H1 (cell line): ENCODE measurements at regions not wholly inside any gene's neighbourhood (a gene's known extent, or its start where the extent isn't known, plus 50 kb on each side); places are given as distances from the start of the nearest gene placed in this dataset.

Experiments used
- CTCF ChIA-PET: fragments of 300-600 bp; sonication (Branson Sonifier 250); formaldehyde crosslinking; loops from one replicate; lab custom pipeline; 2021; ENCODE audit not compliant: partially characterized antibody; lab: Charles Lee
- POLR2A ChIA-PET: fragments of 300-600 bp; sonication (Branson Sonifier 250); formaldehyde crosslinking; loops from one replicate; lab custom pipeline; 2021; ENCODE audit warnings: inconsistent platforms; ENCODE audit not compliant: partially characterized antibody; lab: Charles Lee
- DNase-seq, 2 experiments: peaks; one replicate each; pipeline versions ENCODE4 v3.0.0 to v3.0.0-alpha.2; 2010 to 2022; ENCODE audit warnings: low spot score in 2 of 2, low read depth in 1 of 2, mixed read lengths in 1 of 2
- FAIRE-seq: peaks from 2 replicates; lab custom pipeline; 2011; peaks lifted over from hg19 to GRCh38; lab: Jason Lieb, UNC
- H2AFZ ChIP-seq: 2 replicates; pipeline ENCODE4 v1.8.1; 2012; ENCODE audit warnings: low read length, inconsistent platforms
- H2AK5ac ChIP-seq: 2 replicates; pipeline ENCODE4 v1.6.1; 2013; ENCODE audit warnings: low read depth, low read length
- H2BK120ac ChIP-seq: replicated peaks from 2 replicates; pipeline ENCODE3; 2013; ENCODE audit warnings: low read depth, low read length, inconsistent platforms
- H2BK12ac ChIP-seq: 2 replicates; pipeline ENCODE4 v1.6.1; 2013; ENCODE audit warnings: low read depth, low read length
- H2BK15ac ChIP-seq: 2 replicates; pipeline ENCODE4 v1.6.1; 2013; ENCODE audit warnings: low read length
- H2BK20ac ChIP-seq: 2 replicates; pipeline ENCODE4 v1.6.1; 2013; ENCODE audit warnings: low read length
- H2BK5ac ChIP-seq: 2 replicates; pipeline ENCODE4 v1.6.1; 2013; ENCODE audit warnings: low read depth, low read length
- H3K14ac ChIP-seq: 2 replicates; pipeline ENCODE4 v1.6.1; 2013; ENCODE audit warnings: inconsistent platforms; ENCODE audit not compliant: insufficient read length
- H3K18ac ChIP-seq: 2 replicates; pipeline ENCODE4 v1.6.1; 2013; ENCODE audit warnings: low read length; ENCODE audit errors: extremely low read depth
- H3K23ac ChIP-seq: 2 replicates; pipeline ENCODE4 v1.6.1; 2013; ENCODE audit warnings: inconsistent platforms; ENCODE audit not compliant: insufficient read length
- H3K23me2 ChIP-seq: 2 replicates; pipeline ENCODE4 v1.6.1; 2013; ENCODE audit warnings: low read depth, low read length
- H3K27ac ChIP-seq: 2 replicates; pipeline ENCODE4 v1.6.1; 2011; ENCODE audit warnings: low read depth, low read length, inconsistent platforms
- H3K27me3 ChIP-seq, 4 experiments: replicated peaks in 1 of 4; 1 replicate in 1 of 4; 2 replicates in 3 of 4; pipeline versions ENCODE4 v1.6.1 to v1.8.1; 2011 to 2013; ENCODE audit warnings: low read length in 3 of 4, mild to moderate bottlenecking in 3 of 4, inconsistent platforms in 2 of 4, mixed read lengths in 2 of 4, moderate library complexity in 1 of 4; ENCODE audit not compliant: control insufficient read depth in 3 of 4, insufficient read depth in 3 of 4; ENCODE audit errors: extremely low read depth in 1 of 4
- H3K36me3 ChIP-seq, 4 experiments: 2 replicates each; pipeline versions ENCODE4 v1.6.1 to v1.8.1; 2011 to 2013; ENCODE audit warnings: mild to moderate bottlenecking in 4 of 4, low read length in 3 of 4, moderate library complexity in 2 of 4, control low read depth in 1 of 4, inconsistent platforms in 1 of 4; ENCODE audit not compliant: insufficient read depth in 4 of 4, control insufficient read depth in 2 of 4
- H3K4ac ChIP-seq: replicated peaks from 2 replicates; pipeline ENCODE3; 2013; ENCODE audit warnings: low read length, low read depth, mixed read lengths, inconsistent platforms; ENCODE audit not compliant: insufficient read length
- H3K4me1 ChIP-seq, 4 experiments: replicated peaks in 1 of 4; 1 replicate in 1 of 4; 2 replicates in 3 of 4; pipeline versions ENCODE4 v1.6.1 to v1.8.1; 2011 to 2013; ENCODE audit warnings: low read length in 3 of 4, inconsistent platforms in 2 of 4, mixed read lengths in 1 of 4; ENCODE audit not compliant: insufficient read depth in 4 of 4, control insufficient read depth in 3 of 4
- H3K4me2 ChIP-seq, 2 experiments: 2 replicates each; pipeline versions ENCODE4 v1.6.1 to v1.8.1; 2011 to 2013; ENCODE audit warnings: low read depth in 2 of 2, low read length in 2 of 2, control low read depth in 1 of 2, inconsistent platforms in 1 of 2, mild to moderate bottlenecking in 1 of 2; ENCODE audit not compliant: insufficient read depth in 1 of 2
- H3K4me3 ChIP-seq, 4 experiments: fragments of 200-600, 300-600 bp in 1 of 4; sonication (generic), shearing (Covaris generic), sonication (Bioruptor Twin) in 1 of 4; 2 replicates each; pipeline versions ENCODE4 v1.5.1 to v1.8.1; 2011 to 2016; ENCODE audit warnings: low read length in 4 of 4, low read depth in 3 of 4, control low read depth in 2 of 4, inconsistent platforms in 2 of 4, mild to moderate bottlenecking in 2 of 4, mixed read lengths in 1 of 4, moderate library complexity in 1 of 4; ENCODE audit not compliant: insufficient read depth in 2 of 4; ENCODE audit errors: extremely low read depth in 1 of 4
- H3K56ac ChIP-seq: replicated peaks from 2 replicates; pipeline ENCODE3; 2013; ENCODE audit warnings: low read depth, mild to moderate bottlenecking, mixed read lengths, low read length, inconsistent platforms; ENCODE audit not compliant: insufficient read length
- H3K79me1 ChIP-seq: 2 replicates; pipeline ENCODE4 v1.6.1; 2013; ENCODE audit warnings: low read depth, low read length, control low read depth
- H3K79me2 ChIP-seq, 2 experiments: 2 replicates each; pipeline versions ENCODE4 v1.6.1 to v1.8.1; 2012 to 2013; ENCODE audit warnings: low read length in 2 of 2, mild to moderate bottlenecking in 2 of 2, inconsistent platforms in 1 of 2; ENCODE audit not compliant: insufficient read depth in 2 of 2, control insufficient read depth in 1 of 2
- H3K9ac ChIP-seq, 4 experiments: replicated peaks in 1 of 4; 1 replicate in 1 of 4; 2 replicates in 3 of 4; pipeline versions ENCODE4 v1.6.1 to v1.8.1; 2011 to 2013; ENCODE audit warnings: low read depth in 3 of 4, low read length in 3 of 4, control low read depth in 2 of 4, mild to moderate bottlenecking in 2 of 4, moderate library complexity in 2 of 4, inconsistent platforms in 1 of 4; ENCODE audit errors: extremely low read depth in 1 of 4
- H3K9me3 ChIP-seq, 2 experiments: 2 replicates each; pipeline versions ENCODE4 v1.6.1 to v1.8.1; 2012 to 2013; ENCODE audit warnings: mild to moderate bottlenecking in 2 of 2, moderate library complexity in 2 of 2, control low read depth in 1 of 2, inconsistent platforms in 1 of 2, low read depth in 1 of 2, low read length in 1 of 2, mixed read lengths in 1 of 2; ENCODE audit not compliant: insufficient read depth in 2 of 2
- H4K20me1 ChIP-seq, 2 experiments: replicated peaks in 1 of 2; 2 replicates each; pipeline versions ENCODE3 to v1.8.1; 2011 to 2013; ENCODE audit warnings: inconsistent platforms in 2 of 2, low read length in 2 of 2, mild to moderate bottlenecking in 1 of 2; ENCODE audit not compliant: insufficient read depth in 2 of 2, control insufficient read depth in 1 of 2
- H4K5ac ChIP-seq: 2 replicates; pipeline ENCODE4 v1.6.1; 2013; ENCODE audit warnings: low read length, low read depth, mixed read lengths, inconsistent platforms; ENCODE audit not compliant: insufficient read length
- H4K8ac ChIP-seq: 2 replicates; pipeline ENCODE4 v1.8.0; 2013; ENCODE audit warnings: mild to moderate bottlenecking, moderate library complexity, low read length, inconsistent platforms; ENCODE audit not compliant: insufficient read depth; ENCODE audit errors: extremely low read depth
- H4K91ac ChIP-seq: replicated peaks from 2 replicates; pipeline ENCODE3; 2013; ENCODE audit warnings: low read length, mixed read lengths, inconsistent platforms; ENCODE audit not compliant: insufficient read length
- CHD1 ChIP-seq: IDR thresholded peaks from 2 replicates; pipeline ENCODE4 v1.6.1; 2012; ENCODE audit warnings: low read depth, low read length, improper control_type of control experiment
- GABPA ChIP-seq: IDR thresholded peaks from 2 replicates; pipeline ENCODE4 v1.6.1; 2011; ENCODE audit warnings: mild to moderate bottlenecking, low read length, moderate library complexity, borderline replicate concordance; ENCODE audit not compliant: insufficient read depth
- PHF8 ChIP-seq: fragments of 200-600 bp; sonication (generic); conservative IDR thresholded peaks from 2 replicates; pipeline ENCODE4 v1.7.1; 2012; ENCODE audit warnings: low read depth, mild to moderate bottlenecking, inconsistent platforms, low read length, moderate library complexity
- RAD21 ChIP-seq, 2 experiments: IDR thresholded peaks in 1 of 2; conservative IDR thresholded peaks in 1 of 2; 2 replicates each; pipeline ENCODE4 v1.6.1; 2011; ENCODE audit warnings: low read depth in 2 of 2, low read length in 2 of 2, improper control_type of control experiment in 1 of 2, inconsistent platforms in 1 of 2, mild to moderate bottlenecking in 1 of 2, moderate library complexity in 1 of 2
- TEAD4 ChIP-seq: IDR thresholded peaks from 2 replicates; pipeline ENCODE4 v1.6.1; 2012; ENCODE audit warnings: low read depth, low read length, inconsistent platforms, mixed read lengths
- WGBS, 2 experiments: shearing (Covaris generic) in 1 of 2; methylation state at CpG; one replicate each; pipeline versions ENCODE4 v1.1.6 to v1.1.7; 2013 to 2015; ENCODE audit warnings: low lambda C conversion rate in 2 of 2, mixed read lengths in 2 of 2, inconsistent platforms in 1 of 2, low coverage in 1 of 2, missing lambda C conversion rate in 1 of 2; ENCODE audit not compliant: insufficient replicate concordance in 2 of 2, insufficient coverage in 1 of 2, insufficient read length in 1 of 2; ENCODE audit errors: extremely low coverage in 1 of 2, missing lambda C conversion rate in 1 of 2; 5-methylcytosine and 5-hydroxymethylcytosine counted together

- no peak overlapping the region for H3K4me2 ChIP-seq
- H4K20me1 ChIP-seq: no peaks in the 10 kb centered on the region
- DNase-seq: no peak
Observed at GRCh38 chr14:48874711-48875110, 711.5 kb downstream of the RPS29 start.

More at GRCh38 chr14:48874711-48875110, 711.5 kb downstream of the RPS29 start:
- H4K91ac ChIP-seq: no peak overlapping the region
- no peak for TF ChIP-seq RAD21 (IDR thresholded peaks at IDR 0.05 in 1 of 2, conservative IDR thresholded peaks at IDR 0.05 in 1 of 2; ENCODE audit: low read depth in 2 of 2, low read length in 2 of 2)
- TF ChIP-seq CHD1: no peak
- TF ChIP-seq TEAD4: no peak
- TF ChIP-seq PHF8: no peak
- TF ChIP-seq GABPA: no peak
- TF ChIP-seq, all 59 proteins: peak for 0
- H3K27me3 ChIP-seq: no peaks in the 10 kb centered on the region
- H3K79me2 ChIP-seq: no peaks in the 10 kb centered on the region
- no peak overlapping the region for H3K14ac ChIP-seq
- no peak overlapping the region for H2BK120ac ChIP-seq
- FAIRE-seq: no peak
- H2AK5ac ChIP-seq: no peak overlapping the region
- no peaks in the 10 kb centered on the region for H3K23me2 ChIP-seq
- no peak overlapping the region for H3K56ac ChIP-seq
- no peak overlapping the region for H4K8ac ChIP-seq
- CTCF ChIA-PET: interaction anchor here (1.5 kb wide), 1 partner anchor 15 kb away, joined by 3 read pairs; no protein-coding TSS in a partner anchor
- no peaks in the 10 kb centered on the region for H3K36me3 ChIP-seq
- WGBS, 2 experiments: 91% methylated on average over 2 of the region's 2 CpGs; no CpG with 5 or more reads in 1 of the 2 experiments
- no peak overlapping the region for H3K23ac ChIP-seq
- no peak overlapping the region for H3K9ac ChIP-seq
- no peak overlapping the region for H2AFZ ChIP-seq
- no peak overlapping the region for H3K4me3 ChIP-seq
- no peak overlapping the region for H2BK5ac ChIP-seq
- H4K5ac ChIP-seq: no peak overlapping the region
- H3K9me3 ChIP-seq: no peaks in the 10 kb centered on the region
- H3K4me1 ChIP-seq: no peaks in the 10 kb centered on the region
- H2BK20ac ChIP-seq: no peak overlapping the region
- H3K79me1 ChIP-seq: no peaks in the 10 kb centered on the region
- no peak overlapping the region for H3K18ac ChIP-seq
- H3K27ac ChIP-seq: no peak overlapping the region
- no peak overlapping the region for H3K4ac ChIP-seq
- H2BK15ac ChIP-seq: no peak overlapping the region
- H2BK12ac ChIP-seq: no peak overlapping the region
- POLR2A ChIA-PET: no interaction called here
